Activated CD4-positive, alpha-beta T cell treated with anti-CD3 and anti-CD28 coated beads, Interleukin-2, amount 50 U/mL, for 24 hours (primary cell): ENCODE measurements at regions not wholly inside any gene's neighbourhood (a gene's known extent, or its start where the extent isn't known, plus 50 kb on each side); places are given as distances from the start of the nearest gene placed in this dataset.
"Not testable (repeated sequence)": the region's sequence is repeated elsewhere in the genome, so short reads cannot be mapped to it uniquely, and the experiment has no call there.

Experiments
- DNase-seq, 2 donors: peaks; one replicate each; pipeline ENCODE4 v3.0.0-alpha.2; 2020; ENCODE audit warnings: low read depth in 1 of 2, low spot score in 1 of 2

DNA sequence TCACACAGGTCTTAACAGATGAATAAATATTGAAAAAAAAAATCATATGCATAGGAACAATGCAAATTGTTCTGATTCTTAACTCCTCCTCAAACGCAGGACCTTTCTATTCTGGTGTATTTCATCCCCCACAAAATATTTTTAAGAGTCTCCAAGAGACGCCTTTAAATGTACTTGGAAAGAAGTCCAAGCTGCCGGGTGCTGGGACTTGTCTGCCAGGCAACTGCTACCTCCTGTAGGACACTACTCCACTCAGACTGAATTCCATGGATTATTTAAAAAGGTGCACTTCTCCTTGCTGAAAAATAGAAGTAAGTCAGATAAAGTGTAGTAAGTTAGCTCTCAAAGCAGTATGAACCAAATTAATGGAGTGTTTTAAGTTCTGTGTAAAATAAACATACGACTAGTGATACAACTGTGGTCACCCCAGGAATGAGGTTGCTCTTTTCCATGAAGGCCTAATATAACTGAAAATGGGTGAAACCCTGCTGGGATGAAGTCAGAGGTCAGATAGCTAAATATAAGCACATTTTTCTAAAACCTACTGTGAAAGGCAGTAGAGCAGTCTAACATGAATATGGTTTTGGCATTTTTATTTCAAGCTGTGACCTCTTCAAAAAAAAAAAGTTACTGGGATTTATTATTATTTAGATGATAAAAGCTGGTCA lies 189.2 kb upstream of the PBX1 start:
- no peak for DNase-seq

DNA sequence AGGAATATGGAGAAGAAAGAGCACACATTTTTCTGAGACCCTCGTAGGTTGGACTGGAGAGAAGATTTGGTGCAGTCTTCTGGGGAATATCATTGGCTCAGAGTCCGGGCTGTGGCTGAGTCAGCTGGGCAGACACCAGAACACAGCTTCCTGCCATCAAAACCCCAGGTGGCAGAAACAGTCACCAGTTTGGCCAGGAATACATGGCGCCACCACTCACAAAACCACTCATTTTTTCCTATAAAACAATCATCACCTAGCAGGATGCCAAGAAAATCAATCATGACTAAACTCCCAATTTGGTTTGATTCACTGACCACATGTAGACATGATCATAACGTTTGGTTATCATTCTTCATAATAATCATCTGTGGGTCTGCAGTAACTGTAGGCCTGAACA lies 178.1 kb upstream of the PBX1 start:
- no peak for DNase-seq

DNA sequence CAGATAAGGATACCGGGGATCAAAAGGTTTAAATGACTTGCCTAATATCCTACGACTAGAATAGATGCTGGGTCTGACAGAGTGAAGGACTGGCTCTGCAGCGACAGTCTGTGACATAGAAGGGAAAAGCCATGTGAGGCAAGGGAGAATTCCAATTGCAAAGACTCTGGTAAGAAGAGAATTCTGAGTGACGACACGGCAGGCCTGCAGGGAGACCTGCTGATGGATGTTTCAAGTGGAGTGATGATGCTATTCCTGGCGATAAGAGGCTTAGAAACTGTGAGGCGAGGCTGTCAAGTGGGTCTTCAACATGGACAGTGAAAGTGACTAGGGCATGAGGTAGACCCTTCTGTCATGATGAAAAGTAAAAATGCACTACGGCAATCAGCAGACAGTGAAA lies 176.6 kb upstream of the PBX1 start:
- DNase-seq = no peak

DNA sequence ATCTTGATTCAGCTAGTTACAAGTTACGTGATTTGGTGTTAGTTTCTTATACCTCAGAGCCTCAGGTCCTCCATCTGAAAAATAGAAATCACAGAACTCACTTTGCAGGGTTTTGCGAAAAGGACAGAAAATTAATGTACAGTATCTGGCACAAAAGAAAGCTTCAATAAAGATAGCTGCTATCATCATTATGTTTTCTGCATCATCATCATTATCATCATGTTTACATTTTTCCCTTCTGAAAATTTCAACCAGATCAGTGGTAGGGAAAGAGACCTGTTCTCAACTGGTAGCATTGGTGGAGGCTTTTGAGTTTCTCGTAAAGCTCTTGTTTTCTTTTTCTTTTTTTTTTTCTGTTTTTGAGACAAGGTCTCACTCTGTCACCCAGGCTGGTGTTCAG lies 174.7 kb upstream of the PBX1 start:
- no peak for DNase-seq

DNA sequence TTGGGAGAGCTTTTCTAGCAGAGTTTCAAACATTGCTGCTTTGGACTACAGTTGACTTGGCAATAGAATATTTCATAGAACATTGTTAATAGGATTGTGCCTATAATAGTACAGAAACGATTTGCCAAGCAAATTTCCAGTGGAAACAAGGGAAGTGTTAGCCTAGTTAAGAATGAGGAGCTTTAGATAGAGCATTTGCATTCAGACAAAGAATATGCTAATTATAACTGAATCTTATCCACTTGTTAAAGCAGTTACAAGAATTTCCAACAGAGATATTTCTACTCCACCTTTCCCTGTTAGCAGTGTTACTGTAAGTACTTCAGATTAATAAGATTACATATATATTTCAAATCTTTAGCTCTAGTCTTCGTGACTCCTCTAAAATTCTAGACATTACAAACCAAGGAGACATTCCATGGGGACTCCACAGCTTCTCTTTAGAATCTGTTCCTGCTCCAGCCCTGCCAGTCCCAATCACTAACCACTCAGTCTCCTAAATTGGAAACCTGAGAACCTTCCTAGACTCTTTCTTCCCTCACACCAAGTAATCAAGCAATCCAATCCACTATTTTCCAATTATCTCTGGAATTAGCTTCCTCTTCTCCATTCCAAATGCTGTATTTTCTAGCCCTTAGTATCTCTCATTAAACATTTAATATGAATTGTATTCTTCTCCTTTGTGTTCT lies 141.8 kb upstream of the PBX1 start:
- DNase-seq = no peak

DNA sequence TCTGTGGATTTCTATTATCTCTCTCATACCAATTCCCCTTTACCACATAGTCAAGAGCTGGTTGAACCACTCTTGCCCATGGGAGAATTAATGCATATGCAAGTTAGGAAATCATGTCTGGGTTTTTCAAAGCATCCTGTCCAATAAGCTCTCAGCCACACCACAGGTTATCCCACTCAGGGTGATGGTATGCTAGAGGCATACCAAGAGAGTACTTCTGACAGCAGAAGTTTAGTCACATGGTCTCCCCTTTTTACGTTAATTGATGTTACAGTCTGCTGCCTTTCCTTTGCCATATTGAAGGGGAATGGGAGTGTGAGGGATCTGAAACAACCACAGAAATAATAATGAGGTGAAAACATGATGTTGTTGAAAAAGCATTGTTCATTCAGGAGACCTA lies 135.8 kb upstream of the PBX1 start:
- no peak for DNase-seq

DNA sequence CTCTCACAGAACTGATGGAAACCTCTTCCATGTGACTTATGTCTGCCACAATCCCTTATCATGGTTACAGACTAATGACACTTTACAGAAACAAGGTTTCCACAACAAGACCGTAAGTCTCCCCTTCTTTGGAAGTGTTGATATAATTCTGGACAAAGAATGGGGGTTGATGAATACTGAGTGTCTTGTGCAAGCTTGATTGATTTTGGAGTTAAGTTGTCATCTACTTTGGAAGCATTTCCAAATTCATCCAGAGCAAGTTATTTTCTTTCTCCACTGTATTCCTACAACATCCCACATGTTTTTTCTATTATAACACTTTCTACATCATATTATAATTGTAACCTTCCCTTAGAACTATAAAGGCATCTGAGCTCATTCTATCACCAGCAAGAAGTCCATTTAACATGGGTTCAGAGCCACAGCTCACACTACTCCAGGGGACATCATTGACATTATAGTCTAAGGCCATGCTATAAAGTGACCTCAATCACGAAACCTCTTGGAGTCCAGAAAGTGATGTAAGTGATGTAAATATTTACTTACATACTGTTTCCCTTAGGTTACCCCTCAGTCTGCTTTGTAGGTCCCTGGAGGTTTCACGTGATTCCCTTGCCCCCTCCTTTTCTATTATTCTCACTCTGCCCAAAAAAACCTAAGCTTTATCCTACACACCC lies 125.7 kb upstream of the PBX1 start:
- no peak for DNase-seq

DNA sequence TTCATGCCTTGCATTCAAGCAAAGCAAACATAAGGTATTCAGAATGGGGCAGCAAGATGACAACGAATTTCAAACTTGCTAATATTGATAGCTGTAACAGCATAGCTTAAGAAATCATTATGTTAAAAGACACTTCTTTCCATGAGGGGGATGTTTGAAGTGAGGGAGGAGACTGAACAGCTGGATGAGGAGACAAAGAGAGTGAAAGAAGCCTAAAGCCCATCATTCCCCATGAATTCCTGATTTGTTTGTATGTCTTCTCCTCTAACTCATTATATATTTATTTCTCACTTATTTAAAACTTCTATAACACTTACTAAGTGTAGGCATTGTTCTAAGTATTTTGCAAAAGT lies 125.2 kb upstream of the PBX1 start:
- no peak for DNase-seq

DNA sequence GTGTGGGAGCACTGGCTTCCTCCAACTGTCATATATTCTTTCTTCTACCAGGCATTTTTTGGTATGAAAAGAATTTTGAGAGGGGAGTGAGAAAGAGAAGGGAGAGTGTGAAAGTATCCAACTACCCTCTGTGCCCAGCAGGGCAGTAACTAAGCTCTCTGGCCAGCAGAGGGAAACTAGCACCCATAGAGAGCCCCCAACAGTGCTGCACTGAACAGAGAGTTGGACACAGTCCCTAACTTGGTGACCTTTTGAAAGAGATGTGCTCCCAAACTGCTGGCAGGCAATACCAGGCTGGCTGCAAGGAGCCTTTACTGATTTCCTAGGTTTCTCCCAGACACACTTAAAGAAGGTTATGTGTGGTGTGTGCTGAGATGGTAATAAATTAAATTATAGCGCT lies 118.8 kb upstream of the PBX1 start:
- no peak for DNase-seq

DNA sequence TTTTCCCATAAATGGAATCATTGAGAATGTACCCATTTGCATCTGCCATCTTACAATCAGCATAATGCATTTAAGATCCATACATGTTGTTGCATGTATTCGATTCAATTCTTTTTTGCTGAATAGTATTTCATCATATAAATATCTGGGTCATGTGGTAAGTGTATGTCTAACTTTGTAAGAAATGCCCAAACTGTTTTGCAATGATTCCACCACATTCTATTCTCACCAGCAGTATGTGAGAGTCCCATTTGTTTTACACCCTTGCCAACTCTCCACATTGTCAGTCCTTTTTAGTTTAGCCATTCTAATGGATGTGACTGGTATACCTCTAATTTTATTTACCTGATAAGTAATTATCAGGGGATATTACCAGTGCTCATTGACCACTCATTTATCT lies 115.8 kb upstream of the PBX1 start:
- DNase-seq = no peak

DNA sequence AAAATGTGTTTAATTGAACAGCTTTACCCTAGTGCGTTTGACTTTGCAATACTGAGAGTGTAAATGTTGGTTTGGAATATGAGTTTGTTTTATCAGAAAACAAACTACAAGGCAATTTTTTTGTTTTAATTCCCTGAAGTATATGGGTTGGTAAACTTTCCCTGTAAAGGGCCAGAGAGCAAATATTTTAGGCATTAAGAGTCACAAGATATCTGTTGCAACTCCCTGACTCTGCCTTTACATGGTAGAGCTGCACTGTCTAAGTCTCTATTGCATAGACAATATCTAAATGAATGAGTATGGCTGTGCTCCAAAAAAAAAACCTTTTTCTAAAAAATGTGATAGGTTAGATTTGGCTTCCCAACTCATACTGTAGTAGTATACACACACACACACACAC lies 115.1 kb upstream of the PBX1 start:
- DNase-seq = no peak

DNA sequence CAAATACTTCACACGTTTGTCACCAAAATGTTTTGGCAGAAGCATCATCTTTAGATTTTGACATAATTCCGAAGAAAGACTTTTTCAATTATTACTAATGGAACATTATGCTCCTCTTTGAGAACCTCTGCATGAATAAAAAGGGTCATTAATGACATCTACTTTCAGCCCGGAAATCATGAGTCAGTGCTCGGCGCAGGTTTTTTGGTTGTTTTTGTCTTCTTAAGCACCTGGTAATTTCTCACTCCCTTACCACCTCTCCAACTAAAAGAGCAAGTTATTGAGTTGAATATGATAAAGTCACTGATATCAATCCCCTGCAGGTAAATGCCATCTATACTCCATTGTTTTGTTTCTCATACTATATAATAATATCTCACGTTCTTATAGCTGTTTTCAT lies 113.0 kb upstream of the PBX1 start:
- DNase-seq = no peak

DNA sequence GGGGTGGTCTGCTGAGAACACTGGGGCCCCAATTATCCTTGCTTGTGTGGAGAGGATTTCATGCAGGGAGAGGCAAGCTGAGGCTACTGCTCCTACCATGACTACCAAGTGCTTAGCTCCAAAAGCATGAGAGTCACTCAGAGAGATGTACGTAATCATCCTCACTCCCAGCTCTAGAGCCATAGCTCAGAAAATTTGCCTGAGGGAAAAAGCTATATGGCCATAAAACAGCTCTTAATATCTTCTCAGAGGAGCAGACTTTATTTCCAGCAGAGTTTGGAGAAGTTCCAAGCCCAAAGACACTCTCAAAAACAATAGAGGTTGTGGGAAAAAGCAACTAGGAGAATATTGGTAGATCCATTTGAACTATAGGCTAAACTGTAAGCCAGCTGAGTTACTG lies 106.4 kb upstream of the PBX1 start:
- no peak for DNase-seq

DNA sequence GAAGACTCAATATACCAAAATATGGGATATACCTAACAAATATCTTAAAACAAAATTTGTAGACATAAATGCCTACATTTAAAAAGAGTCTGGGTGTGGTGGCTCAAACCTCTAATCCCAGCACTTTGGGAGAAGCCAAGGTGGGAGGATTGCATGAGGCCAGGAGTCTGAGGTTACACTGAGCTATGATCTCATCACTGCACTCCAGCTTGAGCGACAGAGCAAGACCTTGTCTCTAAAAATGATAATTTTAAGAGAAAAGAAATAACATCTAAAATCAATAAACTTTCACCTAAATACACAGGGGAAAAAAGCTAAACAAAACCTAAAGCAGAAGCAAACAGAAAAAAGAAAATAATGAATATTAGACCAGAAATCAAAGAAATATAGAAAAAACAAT lies 102.7 kb upstream of the PBX1 start:
- no peak for DNase-seq

DNA sequence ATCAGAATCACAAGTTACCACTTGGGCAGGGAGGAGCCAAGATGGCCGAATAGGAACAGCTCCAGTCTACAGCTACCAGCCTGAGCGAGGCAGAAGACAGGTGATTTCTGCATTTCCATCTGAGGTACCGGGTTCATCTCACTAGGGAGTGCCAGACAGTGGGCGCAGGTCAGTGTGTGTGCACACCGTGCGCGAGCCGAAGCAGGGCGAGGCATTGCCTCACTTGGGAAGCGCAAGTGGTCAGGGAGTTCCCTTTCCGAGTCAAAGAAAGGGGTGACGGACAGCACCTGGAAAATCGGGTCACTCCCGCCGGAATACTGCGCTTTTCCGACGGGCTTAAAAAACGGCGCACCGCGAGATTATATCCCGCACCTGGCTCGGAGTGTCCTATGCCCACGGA lies 99.8 kb upstream of the PBX1 start:
- not testable (repeated sequence) for DNase-seq

DNA sequence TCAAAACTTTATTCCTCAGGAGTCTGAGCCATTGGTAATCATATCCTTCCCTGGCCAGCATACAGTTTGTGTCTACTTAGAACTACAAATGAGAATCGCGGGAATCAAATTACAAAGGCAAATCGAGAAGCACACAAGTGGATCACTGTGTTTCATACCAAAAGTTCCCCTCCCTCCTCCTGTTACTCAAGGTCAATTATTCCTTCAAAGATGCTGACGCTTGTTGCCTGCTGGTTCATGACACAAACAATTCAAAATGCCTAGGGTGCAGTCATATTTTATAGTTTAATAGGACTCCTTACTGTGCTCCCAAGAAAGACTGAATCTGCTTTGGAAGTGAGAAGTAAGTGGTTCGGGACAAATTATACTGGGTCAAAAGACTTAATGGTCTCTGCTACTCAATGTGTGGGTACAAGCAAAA lies 93.0 kb upstream of the PBX1 start:
- no peak for DNase-seq

DNA sequence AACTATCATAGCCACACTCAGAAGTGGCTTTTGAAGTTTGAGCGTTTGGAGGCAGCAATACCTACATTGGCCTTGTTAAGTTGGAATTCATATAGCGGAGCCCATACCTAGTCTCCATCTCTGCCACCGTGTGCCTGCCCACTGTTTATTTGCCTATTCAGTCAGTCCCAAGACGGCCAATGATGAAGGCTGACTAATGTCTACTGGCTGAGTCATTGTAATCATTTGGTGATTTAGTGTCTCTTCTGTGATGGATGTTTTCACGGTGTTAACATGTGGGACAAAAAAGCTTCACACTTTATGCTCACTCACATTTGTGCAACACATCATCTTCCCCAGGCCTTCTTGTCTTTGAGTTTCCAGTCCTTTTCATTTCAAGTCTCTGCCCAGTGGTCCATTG lies 92.6 kb upstream of the PBX1 start:
- no peak for DNase-seq

DNA sequence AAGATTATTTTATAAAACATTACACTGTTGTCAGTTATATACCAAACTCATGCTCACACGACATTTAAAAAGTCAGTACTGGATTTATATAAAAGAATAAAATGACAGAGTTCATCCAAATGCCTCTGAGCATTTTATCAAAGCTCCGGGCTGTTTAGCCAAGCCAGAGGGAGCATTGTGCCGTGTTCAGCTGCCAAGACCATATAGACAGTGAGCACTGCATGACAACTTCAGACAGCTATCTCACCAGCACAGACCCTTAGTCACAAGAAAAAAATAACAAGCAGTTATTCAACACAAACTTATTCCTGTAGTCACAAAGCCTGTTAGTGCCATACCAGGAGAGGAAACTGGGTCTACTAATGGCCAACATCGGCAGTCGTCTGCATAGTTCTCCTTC lies 88.0 kb upstream of the PBX1 start:
- no peak for DNase-seq

DNA sequence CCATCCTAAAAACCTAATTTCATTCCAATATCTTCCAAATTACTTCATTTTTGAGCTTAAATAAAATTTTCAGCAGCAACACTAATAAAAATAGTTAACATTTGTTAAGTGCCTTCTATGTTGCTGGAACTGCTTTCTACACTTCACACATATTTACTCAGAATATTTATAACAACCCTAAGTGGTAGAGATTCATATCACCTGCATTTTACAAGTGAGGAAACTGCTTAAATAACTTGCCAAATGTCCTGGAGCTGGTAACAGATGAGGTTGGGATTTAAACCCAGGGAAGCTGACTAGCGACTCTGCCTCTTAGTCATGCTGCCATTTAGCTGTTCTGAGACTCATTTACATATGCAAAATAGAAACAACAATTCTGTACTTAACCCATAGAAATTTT lies 86.1 kb upstream of the PBX1 start:
- no peak for DNase-seq

DNA sequence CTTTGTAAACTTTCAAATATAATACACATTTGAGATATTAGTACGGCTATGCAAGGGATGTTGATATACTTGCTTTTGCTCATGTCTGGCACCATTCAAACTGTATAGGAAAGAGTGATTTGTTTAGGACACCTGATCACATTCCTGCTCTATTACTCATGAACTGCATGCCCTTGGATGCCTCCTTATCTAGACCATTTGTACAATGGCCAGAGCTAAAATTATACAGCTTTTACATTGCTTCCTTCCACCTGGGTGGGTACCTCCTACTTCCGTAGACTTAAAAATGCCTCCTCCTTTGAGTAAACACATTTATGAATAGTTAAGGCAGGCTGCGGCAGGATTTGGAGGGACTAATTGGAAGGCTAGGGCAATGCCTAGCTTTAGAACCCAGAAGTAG lies 85.4 kb upstream of the PBX1 start:
- no peak for DNase-seq

DNA sequence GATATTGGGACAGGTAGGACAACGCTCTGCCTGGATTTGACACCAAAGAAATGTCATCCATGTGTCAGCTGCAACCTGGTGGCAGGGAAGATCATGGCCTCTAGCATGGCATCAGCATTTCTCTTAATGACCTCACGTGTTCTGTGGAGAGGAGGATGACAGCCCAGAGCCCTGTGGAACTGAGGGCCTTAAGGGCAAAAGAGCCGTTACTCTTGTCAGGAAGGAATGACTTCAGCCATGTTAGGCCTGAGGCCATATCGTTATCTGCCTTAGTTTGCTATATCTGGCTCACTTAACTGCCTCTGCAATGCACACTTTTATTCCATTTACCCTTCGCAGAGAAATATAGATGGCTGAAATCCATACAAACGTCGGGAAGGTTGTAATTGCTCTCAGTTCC lies 83.2 kb upstream of the PBX1 start:
- DNase-seq = no peak

DNA sequence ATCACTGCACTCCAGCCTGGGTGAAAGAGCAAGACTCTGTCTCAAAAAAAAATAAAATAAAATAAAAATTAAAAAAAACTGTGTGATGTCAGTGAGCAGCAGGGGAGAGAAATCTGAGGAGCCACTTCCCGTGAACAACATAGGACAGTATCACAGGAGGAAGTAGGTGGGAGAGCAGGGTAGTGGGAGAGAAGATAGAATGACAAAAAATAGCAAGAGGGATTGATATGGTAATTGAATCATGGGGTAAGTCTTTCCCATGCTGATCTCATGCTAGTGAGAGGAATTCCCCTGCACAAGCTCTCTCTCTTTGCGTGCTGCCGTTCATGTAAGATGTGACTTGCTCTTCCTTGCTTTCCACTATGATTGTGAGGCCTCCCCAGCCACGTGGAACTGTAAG lies 81.6 kb upstream of the PBX1 start:
- DNase-seq = no peak

DNA sequence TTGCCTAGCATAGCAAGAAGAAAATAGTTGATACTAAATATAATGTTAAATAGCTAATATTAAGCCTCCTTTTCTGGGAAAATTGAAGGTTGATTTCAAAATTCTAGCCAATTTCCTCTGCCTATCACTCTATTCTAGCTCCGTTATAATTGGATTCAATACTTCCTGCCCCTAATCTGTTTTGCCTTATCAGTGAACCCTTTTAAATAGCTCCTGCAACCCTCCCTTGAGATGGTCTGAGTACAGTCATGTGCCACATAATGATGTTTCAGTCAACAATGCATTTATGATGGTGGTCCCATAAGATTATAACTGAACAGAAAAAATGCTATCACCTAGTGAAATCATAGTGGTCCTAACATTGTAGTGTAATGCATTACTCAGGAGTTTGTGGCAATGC lies 79.7 kb upstream of the PBX1 start:
- no peak for DNase-seq
